GM21360 (cell line): ENCODE measurements at regions not wholly inside any gene's neighbourhood (a gene's known extent, or its start where the extent isn't known, plus 50 kb on each side); places are given as distances from the start of the nearest gene placed in this dataset.

Experiments used
- ATAC-seq: cut with Tn5 transposase; IDR thresholded peaks from one replicate; pipeline ENCODE4 v1.9.1; 2021; ENCODE audit warnings: mild to moderate bottlenecking, moderate library complexity; ENCODE audit not compliant: unreplicated experiment

DNA sequence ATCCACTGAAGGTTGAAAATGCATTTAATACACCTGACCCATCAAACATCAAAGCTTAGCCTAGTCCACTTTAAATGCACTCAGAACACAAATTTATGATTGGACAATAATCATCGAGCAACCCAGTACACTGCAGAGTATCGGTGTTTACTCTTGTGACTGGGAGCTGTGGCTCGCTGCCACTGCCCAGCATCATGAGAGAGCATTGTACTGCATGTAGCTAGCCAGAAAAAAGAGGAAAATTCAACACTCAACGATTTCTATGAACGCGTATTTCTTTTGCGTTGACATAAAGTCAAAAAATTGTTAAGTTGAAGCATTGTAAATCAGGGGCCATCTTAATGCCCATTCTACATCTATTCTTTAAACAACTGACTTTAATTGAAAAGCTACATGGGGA lies 95.1 kb upstream of the CD180 start:
- ATAC-seq, result no peak

DNA sequence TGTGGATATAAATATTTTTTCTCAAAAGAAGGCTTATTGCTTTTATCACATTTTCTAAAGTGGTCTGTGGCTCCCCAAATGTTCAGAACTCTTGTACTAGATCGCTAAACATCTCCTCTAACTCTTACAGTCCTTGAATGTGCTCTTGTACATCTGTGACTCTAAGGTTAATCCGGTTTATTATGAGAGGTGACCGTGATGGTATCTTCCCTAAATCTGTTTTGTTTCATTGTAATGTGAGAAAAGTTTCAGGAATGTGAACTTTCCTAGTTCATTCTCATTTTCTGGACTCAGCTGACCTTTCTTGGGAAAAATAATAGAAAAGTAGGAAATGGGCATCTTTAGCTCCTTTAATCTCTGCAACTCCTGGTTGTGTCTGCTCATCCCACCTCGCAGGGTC lies 94.5 kb upstream of the CD180 start:
- no peak for ATAC-seq

- no peak for ATAC-seq
Measured at GRCh38 chr5:67290655-67291054, 94.1 kb upstream of the CD180 start.

DNA sequence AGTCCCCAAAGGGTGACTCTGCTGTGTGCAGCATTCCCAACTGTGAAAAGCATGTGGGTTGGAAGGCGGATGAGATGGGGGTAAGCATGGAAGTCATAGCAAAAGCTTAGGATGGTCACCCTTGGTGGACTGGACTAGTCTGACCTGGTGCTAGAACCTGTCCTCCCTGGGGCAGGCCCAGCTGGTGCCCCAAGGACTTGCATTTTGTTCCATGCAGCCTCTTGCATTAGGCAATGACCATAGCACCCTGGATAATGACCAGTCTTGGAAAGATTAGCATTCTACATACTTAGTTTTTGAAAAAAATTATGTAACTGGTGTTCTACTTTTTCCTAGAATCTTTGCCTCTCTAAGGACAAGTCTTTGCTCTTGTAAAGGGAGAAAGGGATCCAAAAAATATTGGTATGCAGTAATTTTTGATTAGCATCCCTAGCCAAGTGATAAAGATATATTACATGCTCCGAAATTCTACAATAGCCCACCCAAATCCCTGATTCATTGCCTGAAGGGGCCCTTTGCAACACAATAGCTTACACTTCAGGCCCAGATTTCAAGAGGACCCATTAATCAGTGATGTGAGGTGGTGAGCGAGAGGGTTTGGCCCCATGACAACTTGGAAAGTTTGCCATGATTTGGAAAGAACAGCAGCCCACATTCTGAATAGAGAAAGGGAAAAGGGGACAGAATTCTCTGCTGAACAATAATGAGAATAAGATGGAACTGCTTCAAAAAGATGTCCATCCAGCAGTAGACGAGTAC lies 93.3 kb upstream of the CD180 start:
- ATAC-seq, result no peak

DNA sequence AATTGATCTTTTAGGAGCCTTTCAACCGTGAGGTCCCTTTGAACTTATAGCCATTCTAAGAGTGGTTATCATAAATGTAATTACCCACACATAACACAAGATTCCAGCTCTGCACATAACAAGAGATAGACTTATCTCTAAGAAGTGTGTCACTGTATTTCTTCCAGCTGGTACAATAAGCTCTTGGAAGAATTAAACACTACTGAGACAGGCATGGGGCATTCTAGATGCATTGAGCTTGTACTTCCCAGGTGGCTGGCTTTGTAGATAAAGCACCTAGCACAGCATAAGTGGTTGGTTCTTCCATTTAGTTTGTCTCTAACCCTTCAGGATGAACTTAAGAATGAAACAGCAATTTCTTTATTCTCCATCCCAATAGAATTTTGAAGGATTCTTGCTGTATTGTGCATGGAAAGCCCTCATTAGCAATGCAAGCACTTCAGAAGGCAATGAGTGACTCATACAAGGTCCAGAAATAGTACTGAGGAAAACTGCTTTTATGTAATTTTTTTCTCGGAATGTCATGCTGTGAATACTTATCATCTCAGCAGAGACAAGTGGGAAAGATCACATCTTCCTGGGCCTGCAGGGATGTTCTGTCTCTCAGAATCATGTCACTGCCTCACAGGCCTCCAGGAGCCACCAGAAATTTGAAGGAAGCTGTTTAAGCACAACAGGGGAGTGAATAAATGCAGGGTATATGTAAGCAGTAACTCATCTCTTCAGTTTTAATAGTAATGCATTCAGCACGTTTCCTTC lies 91.1 kb upstream of the CD180 start:
- no peak for ATAC-seq

- ATAC-seq, result no peak
Measured at GRCh38 chr5:67286006-67286405, 89.4 kb upstream of the CD180 start.

- ATAC-seq, result no peak
Measured at GRCh38 chr5:67283988-67284487, 87.4 kb upstream of the CD180 start.

DNA sequence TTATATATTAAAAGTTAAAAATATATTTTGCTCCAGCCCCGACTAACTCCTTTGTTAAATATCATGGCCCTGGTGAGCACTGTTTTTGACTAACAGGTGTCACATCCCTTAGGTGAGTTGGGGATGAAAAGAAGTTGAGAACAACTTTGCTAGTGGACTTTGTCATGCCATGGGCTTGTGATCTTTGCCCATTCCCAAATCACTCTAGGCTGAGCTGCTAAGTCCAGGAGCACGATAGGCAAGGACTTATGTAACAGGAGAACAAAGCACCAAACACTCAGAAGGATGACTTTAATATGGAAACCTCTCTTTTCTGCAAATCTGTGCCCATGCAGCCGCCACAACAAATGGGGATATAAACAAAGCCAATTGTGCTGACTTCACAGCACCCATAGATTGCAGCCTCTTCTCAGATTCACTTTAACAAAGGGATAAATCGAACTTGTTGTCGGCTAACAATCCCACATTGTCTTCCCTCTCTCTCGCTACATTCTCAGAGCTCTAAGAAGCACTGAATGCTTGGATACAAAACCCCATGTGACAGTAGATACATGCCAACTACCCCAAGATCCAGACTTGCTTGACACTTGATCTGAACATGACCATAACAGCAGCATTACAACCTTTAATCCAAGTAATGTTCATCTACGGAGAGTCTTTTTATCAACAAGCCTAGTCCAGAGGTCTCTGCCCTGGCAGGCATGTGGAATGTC lies 86.8 kb upstream of the CD180 start:
- ATAC-seq, result no peak

DNA sequence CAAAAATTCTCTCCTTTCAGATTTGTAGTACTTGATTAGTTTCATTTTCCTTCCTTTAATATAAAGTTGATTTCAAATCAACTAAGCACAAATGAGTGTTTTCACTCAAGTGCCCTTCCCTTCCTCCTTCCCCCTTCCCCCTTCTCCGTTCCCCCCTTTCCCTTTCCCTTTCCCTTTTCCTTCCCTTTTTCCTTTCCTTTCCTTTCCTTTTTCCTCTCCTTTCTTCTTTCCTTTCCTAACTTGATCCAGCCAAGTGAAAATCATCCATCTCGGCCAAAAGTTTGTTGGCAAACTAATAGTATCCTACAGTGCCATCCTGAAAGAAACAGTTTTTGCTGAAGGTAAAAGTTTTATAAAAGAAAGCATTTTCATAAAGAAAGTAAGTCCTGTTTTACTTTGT lies 85.3 kb upstream of the CD180 start:
- no peak for ATAC-seq

DNA sequence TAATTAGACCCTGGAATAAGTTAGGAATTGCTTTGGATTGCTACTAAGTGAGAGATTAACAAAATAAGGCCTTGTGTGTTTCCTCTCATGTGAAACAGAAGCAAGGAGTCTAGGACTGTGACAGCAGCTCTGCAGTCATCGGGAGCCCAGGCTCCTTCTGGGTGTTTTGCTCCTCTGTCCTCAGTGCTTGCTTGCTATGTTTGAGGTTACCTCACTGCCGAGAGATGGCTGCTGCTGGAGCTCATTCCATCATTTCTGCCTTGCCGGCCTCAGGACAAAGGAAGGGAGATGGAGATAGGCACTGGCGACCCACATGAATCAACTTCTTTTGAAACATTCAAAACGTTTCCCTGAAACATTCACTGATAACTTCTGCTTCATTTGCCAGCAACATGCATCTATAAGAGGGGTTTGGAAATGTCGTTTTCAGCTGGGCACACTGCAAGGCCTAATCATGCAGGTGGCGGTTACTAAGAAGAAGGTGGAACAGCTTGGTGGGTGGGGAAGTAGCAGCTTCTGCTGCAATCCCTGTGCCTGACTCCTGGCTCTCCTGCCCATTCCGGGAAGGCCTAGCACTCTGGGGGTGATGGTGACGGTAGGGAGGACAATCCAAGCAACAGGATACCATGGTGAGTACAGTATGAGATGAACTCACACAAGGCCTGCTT lies 77.2 kb upstream of the CD180 start:
- no peak for ATAC-seq

GRCh38 chr5:67272453-67273130 lies 76.0 kb upstream of the CD180 start:
- ATAC-seq, result no peak

DNA sequence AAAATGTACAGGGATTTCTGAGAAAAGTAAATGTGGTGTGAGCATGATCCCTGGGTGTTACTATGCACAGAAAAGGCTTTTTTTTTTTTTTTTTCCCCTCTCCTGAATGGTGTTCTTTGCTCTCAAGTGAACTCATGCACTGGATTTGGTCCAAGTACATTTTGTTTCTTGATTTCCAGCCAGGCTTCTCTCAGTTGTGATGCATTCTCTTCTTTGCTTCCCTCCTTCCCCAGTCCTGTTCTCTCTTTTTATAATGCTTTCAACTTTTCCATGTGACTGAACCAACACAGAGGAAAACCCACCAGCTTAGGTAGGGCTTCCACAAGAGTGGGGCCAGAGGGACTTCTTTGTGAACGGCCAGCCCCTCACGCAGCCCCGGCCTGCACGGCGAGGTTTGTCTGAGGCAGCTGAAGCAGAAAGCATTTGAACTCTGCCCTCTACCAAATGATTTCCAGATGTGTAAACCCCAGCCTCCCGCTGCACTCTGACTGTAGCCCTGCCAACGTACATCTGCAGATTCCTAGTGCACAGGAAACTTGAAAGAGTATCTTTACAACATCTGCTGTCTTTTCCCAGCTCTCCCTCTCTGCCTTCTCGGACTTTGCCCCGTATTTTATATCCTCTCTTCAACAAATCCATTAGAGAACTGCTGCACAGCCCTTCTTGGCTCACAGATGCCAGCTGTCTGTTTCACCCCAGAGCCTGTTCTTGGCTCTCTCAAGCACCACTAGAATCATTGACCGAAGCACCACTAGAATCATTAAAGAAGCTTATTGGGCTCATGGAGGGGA lies 71.8 kb upstream of the CD180 start:
- ATAC-seq, result no peak

- no peak for ATAC-seq
Measured at GRCh38 chr5:67267512-67268216, 71.1 kb upstream of the CD180 start.

GRCh38 chr5:67266654-67267350 lies 70.2 kb upstream of the CD180 start:
- ATAC-seq, result no peak

- ATAC-seq, result no peak
Measured at GRCh38 chr5:67265951-67266350, 69.4 kb upstream of the CD180 start.

GRCh38 chr5:67263656-67264408 lies 67.2 kb upstream of the CD180 start:
- ATAC-seq, result no peak

- no peak for ATAC-seq
Measured at GRCh38 chr5:67262956-67263355, 66.4 kb upstream of the CD180 start.

DNA sequence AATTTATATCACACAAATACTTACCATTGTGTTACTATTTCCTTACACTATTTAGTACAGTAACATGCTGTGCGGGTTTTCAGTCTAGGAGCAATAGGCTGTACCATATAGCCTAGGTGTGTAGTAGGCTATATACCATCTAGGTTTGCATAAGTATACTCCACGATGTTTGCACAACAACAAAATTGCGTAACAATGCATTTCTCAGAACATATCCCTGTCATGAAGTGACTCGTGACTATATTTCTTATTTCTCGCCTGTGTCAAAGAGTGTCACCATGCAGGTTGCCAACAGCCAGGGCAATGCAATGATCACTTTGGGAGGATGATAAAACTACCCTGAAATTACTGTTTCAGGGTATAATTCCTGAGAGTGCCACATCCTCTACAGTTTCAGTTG lies 65.6 kb upstream of the CD180 start:
- no peak for ATAC-seq
